Common myeloid progenitor, CD34-positive (primary cell): ENCODE measurements at regions not wholly inside any gene's neighbourhood (a gene's known extent, or its start where the extent isn't known, plus 50 kb on each side); places are given as distances from the start of the nearest gene placed in this dataset.

Experiments
- CTCF ChIA-PET: fragments of 350-600 bp; sonication (Branson Sonifier 250); formaldehyde crosslinking; loops from one replicate; lab custom pipeline; 2021; ENCODE audit warnings: antibody characterized with exemption; lab: Charles Lee
- POLR2A ChIA-PET: fragments of 350-600 bp; sonication (Branson Sonifier 250); formaldehyde crosslinking; loops from one replicate; lab custom pipeline; 2021; ENCODE audit warnings: antibody characterized with exemption; lab: Charles Lee
- DNase-seq, 3 donors: peaks; one replicate each; pipeline versions ENCODE4 v3.0.0 to v3.0.0-alpha.2; 2013
- H3K27ac ChIP-seq, 2 experiments: 1 replicate in 1 of 2; 2 replicates in 1 of 2; pipeline ENCODE4 v1.7.0; 2013; ENCODE audit warnings: inconsistent platforms in 2 of 2, low read length in 2 of 2, mild to moderate bottlenecking in 2 of 2, low read depth in 1 of 2, moderate library complexity in 1 of 2; ENCODE audit not compliant: severe bottlenecking in 2 of 2, insufficient read depth in 1 of 2, poor library complexity in 1 of 2
- H3K27me3 ChIP-seq, 5 experiments: replicated peaks in 2 of 5; 1 replicate in 3 of 5; 2 replicates in 2 of 5; pipeline versions ENCODE4 v1.6.1 to v1.7.0; 2013; ENCODE audit warnings: low read length in 4 of 5, mild to moderate bottlenecking in 2 of 5, moderate library complexity in 2 of 5, inconsistent platforms in 1 of 5; ENCODE audit not compliant: insufficient read depth in 5 of 5, control insufficient read depth in 4 of 5
- H3K36me3 ChIP-seq, 4 experiments: 1 replicate in 2 of 4; 2 replicates in 2 of 4; pipeline versions ENCODE4 v1.6.1 to v1.7.0; 2013; ENCODE audit warnings: low read length in 3 of 4, control low read depth in 1 of 4, mild to moderate bottlenecking in 1 of 4; ENCODE audit not compliant: control insufficient read depth in 4 of 4, insufficient read depth in 4 of 4
- H3K4me1 ChIP-seq, 4 experiments: 1 replicate in 3 of 4; 2 replicates in 1 of 4; pipeline versions ENCODE4 v1.6.1 to v1.7.1; 2013; ENCODE audit warnings: low read length in 3 of 4, mild to moderate bottlenecking in 3 of 4, control low read depth in 1 of 4, inconsistent platforms in 1 of 4, moderate library complexity in 1 of 4; ENCODE audit not compliant: control insufficient read depth in 4 of 4, insufficient read depth in 4 of 4; ENCODE audit errors: control extremely low read depth in 1 of 4
- H3K4me3 ChIP-seq, 7 experiments: 1 replicate in 4 of 7; 2 replicates in 3 of 7; pipeline versions ENCODE4 v1.5.1 to v1.7.0; 2013; ENCODE audit warnings: mild to moderate bottlenecking in 7 of 7, low read length in 6 of 7, moderate library complexity in 6 of 7, inconsistent platforms in 2 of 7, low read depth in 2 of 7, control low read depth in 1 of 7; ENCODE audit not compliant: insufficient read depth in 4 of 7, control insufficient read depth in 1 of 7; ENCODE audit errors: extremely low read depth in 1 of 7
- H3K9me3 ChIP-seq, 5 experiments: 1 replicate in 4 of 5; 2 replicates in 1 of 5; pipeline versions ENCODE4 v1.6.1 to v1.7.1; 2013; ENCODE audit warnings: low read length in 4 of 5, mild to moderate bottlenecking in 2 of 5, inconsistent platforms in 1 of 5, low read depth in 1 of 5, moderate library complexity in 1 of 5; ENCODE audit not compliant: control insufficient read depth in 4 of 5, insufficient read depth in 2 of 5; ENCODE audit errors: control extremely low read depth in 1 of 5
- WGBS: methylation state at CpG from one replicate; pipeline ENCODE4 v1.1.5; 2013; ENCODE audit not compliant: insufficient coverage; 5-methylcytosine and 5-hydroxymethylcytosine counted together

- POLR2A ChIA-PET = no interaction called here
- CTCF ChIA-PET = no interaction called here
- no peak for DNase-seq
- peaks cover 0 to 6% (median 0%) of the 10 kb centered on the region in 5 experiments for H3K27me3 ChIP-seq
- WGBS = 83% methylated on average over 6 of the region's 8 CpGs
- H3K27ac ChIP-seq = no peak overlapping the region
- no peaks in the 10 kb centered on the region for H3K36me3 ChIP-seq
- H3K4me3 ChIP-seq = no peak overlapping the region
- H3K4me1 ChIP-seq = no peaks in the 10 kb centered on the region
- no peaks in the 10 kb centered on the region for H3K9me3 ChIP-seq
Measured at GRCh38 chr22:48394787-48395186, 1432.9 kb downstream of the BRD1 start.

- H3K4me3 ChIP-seq = no peak overlapping the region
- no peaks in the 10 kb centered on the region for H3K9me3 ChIP-seq
- peaks cover 0 to 4% (median 0%) of the 10 kb centered on the region in 5 experiments for H3K27me3 ChIP-seq
- DNase-seq = no peak
- no peak overlapping the region for H3K27ac ChIP-seq
- ChIA-PET POLR2A (no interaction called here), CTCF (no interaction called here)
- WGBS = 89% methylated on average over 10 of the region's 10 CpGs
- H3K36me3 ChIP-seq = no peaks in the 10 kb centered on the region
- H3K4me1 ChIP-seq = no peaks in the 10 kb centered on the region
Measured at GRCh38 chr22:48393885-48394284, 1433.8 kb downstream of the BRD1 start.

GRCh38 chr22:48393041-48393370 lies 1434.7 kb downstream of the BRD1 start:
- 93% methylated on average over 13 of the region's 13 CpGs for WGBS
- POLR2A ChIA-PET = no interaction called here
- no peak overlapping the region for H3K4me3 ChIP-seq

GRCh38 chr22:48391820-48392219 lies 1435.9 kb downstream of the BRD1 start:
- H3K36me3 ChIP-seq = no peaks in the 10 kb centered on the region
- ChIA-PET POLR2A (no interaction called here), CTCF (no interaction called here)
- peaks cover 0 to 4% (median 0%) of the 10 kb centered on the region in 5 experiments for H3K27me3 ChIP-seq
- no peaks in the 10 kb centered on the region for H3K4me1 ChIP-seq
- H3K4me3 ChIP-seq = no peak overlapping the region
- DNase-seq = no peak
- WGBS = 90% methylated on average over 4 of the region's 5 CpGs
- no peak overlapping the region for H3K27ac ChIP-seq
- no peaks in the 10 kb centered on the region for H3K9me3 ChIP-seq

More at GRCh38 chr22:48393041-48393370, 1434.7 kb downstream of the BRD1 start:
- DNase-seq = no peak
- Histone ChIP-seq H3K4me1 (no peaks in the 10 kb centered on the region), H3K9me3 (no peaks in the 10 kb centered on the region), H3K27me3 (peaks cover 0 to 4% (median 0%) of the 10 kb centered on the region in 5 experiments), H3K36me3 (no peaks in the 10 kb centered on the region), H3K27ac (no peak overlapping the region)
- CTCF ChIA-PET = no interaction called here

GRCh38 chr22:48391171-48391711 lies 1436.4 kb downstream of the BRD1 start:
- no peak overlapping the region for H3K4me3 ChIP-seq
- 86% methylated on average over 13 of the region's 16 CpGs for WGBS
- CTCF ChIA-PET = no interaction called here
- H3K36me3 ChIP-seq = no peaks in the 10 kb centered on the region
- no peak overlapping the region for H3K27ac ChIP-seq
- POLR2A ChIA-PET = no interaction called here
- no peak for DNase-seq
- peaks cover 0 to 4% (median 0%) of the 10 kb centered on the region in 5 experiments for H3K27me3 ChIP-seq
- no peaks in the 10 kb centered on the region for H3K4me1 ChIP-seq
- no peaks in the 10 kb centered on the region for H3K9me3 ChIP-seq

GRCh38 chr22:48389916-48390315 lies 1437.8 kb downstream of the BRD1 start:
- CTCF ChIA-PET = no interaction called here
- H3K27ac ChIP-seq = no peak overlapping the region
- no peaks in the 10 kb centered on the region for H3K36me3 ChIP-seq
- 97% methylated on average over 7 of the region's 8 CpGs for WGBS
- POLR2A ChIA-PET = no interaction called here
- DNase-seq = no peak
- no peaks in the 10 kb centered on the region for H3K4me1 ChIP-seq
- no peak overlapping the region for H3K4me3 ChIP-seq
- H3K27me3 ChIP-seq = peaks cover 0 to 4% (median 0%) of the 10 kb centered on the region in 5 experiments
- peaks cover 0 to 8% (median 0%) of the 10 kb centered on the region in 5 experiments for H3K9me3 ChIP-seq

GRCh38 chr22:48382197-48382596 lies 1445.5 kb downstream of the BRD1 start:
- WGBS = 93% methylated on average over 10 of the region's 12 CpGs
- H3K4me3 ChIP-seq = no peak overlapping the region
- POLR2A ChIA-PET = no interaction called here

More at GRCh38 chr22:48382197-48382596, 1445.5 kb downstream of the BRD1 start:
- no peaks in the 10 kb centered on the region for H3K4me1 ChIP-seq
- no peak overlapping the region for H3K27ac ChIP-seq
- CTCF ChIA-PET = no interaction called here
- H3K9me3 ChIP-seq = peaks cover 0 to 14% (median 3%) of the 10 kb centered on the region in 5 experiments
- DNase-seq = no peak
- peaks cover 0 to 10% (median 2%) of the 10 kb centered on the region in 5 experiments for H3K27me3 ChIP-seq
- no peaks in the 10 kb centered on the region for H3K36me3 ChIP-seq
